Keratinocyte (primary cell): ENCODE measurements at regions not wholly inside any gene's neighbourhood (a gene's known extent, or its start where the extent isn't known, plus 50 kb on each side); places are given as distances from the start of the nearest gene placed in this dataset.

Experiments
- DNase-seq: peaks from one replicate; pipeline ENCODE4 v3.0.0-alpha.2; 2011; ENCODE audit warnings: low read depth, missing footprints, low spot score
- FAIRE-seq: peaks from 2 replicates; lab custom pipeline; 2011; peaks lifted over from hg19 to GRCh38; lab: Jason Lieb, UNC
- H2AFZ ChIP-seq: 2 replicates; pipeline ENCODE4 v1.6.0; 2012; ENCODE audit warnings: low read length, control low read depth, inconsistent platforms; ENCODE audit not compliant: control insufficient read depth
- H3K27ac ChIP-seq: 2 replicates; pipeline ENCODE4 v1.5.1; 2011; ENCODE audit warnings: low read length; ENCODE audit not compliant: control insufficient read depth, insufficient read depth
- H3K27me3 ChIP-seq: 3 replicates; pipeline ENCODE4 v1.6.0; 2011; ENCODE audit warnings: low read length; ENCODE audit not compliant: control insufficient read depth, insufficient read depth; ENCODE audit errors: extremely low read depth
- H3K36me3 ChIP-seq, 2 experiments: 2 replicates in 1 of 2; 3 replicates in 1 of 2; pipeline ENCODE4 v1.5.1; 2011; ENCODE audit warnings: low read length in 2 of 2, mild to moderate bottlenecking in 1 of 2; ENCODE audit not compliant: control insufficient read depth in 2 of 2, insufficient read depth in 2 of 2; ENCODE audit errors: extremely low read depth in 1 of 2
- H3K4me1 ChIP-seq: 3 replicates; pipeline ENCODE4 v1.5.1; 2011; ENCODE audit warnings: low read length; ENCODE audit not compliant: control insufficient read depth, insufficient read depth; ENCODE audit errors: extremely low read depth
- H3K4me2 ChIP-seq: 3 replicates; pipeline ENCODE4 v1.6.0; 2011; ENCODE audit warnings: low read depth, low read length; ENCODE audit not compliant: control insufficient read depth, insufficient read depth; ENCODE audit errors: extremely low read depth
- H3K4me3 ChIP-seq, 3 experiments: fragments of 200-600 bp in 1 of 3; sonication (generic) in 1 of 3; 2 replicates in 2 of 3; 3 replicates in 1 of 3; pipeline ENCODE4 v1.5.1; 2011 to 2016; ENCODE audit warnings: low read length in 3 of 3, mild to moderate bottlenecking in 3 of 3, control low read depth in 2 of 3, inconsistent platforms in 1 of 3, low read depth in 1 of 3, mixed read lengths in 1 of 3, mixed run types in 1 of 3, moderate library complexity in 1 of 3; ENCODE audit not compliant: control insufficient read depth in 2 of 3, insufficient read depth in 2 of 3; ENCODE audit errors: extremely low read depth in 1 of 3
- H3K79me2 ChIP-seq: 2 replicates; pipeline ENCODE4 v1.6.0; 2012; ENCODE audit warnings: low read length; ENCODE audit not compliant: control insufficient read depth, insufficient read depth
- H3K9ac ChIP-seq: 3 replicates; pipeline ENCODE4 v1.6.0; 2011; ENCODE audit warnings: low read length; ENCODE audit not compliant: control insufficient read depth, insufficient read depth; ENCODE audit errors: extremely low read depth
- H3K9me1 ChIP-seq: 3 replicates; pipeline ENCODE4 v1.6.0; 2011; ENCODE audit warnings: low read length; ENCODE audit not compliant: control insufficient read depth, insufficient read depth; ENCODE audit errors: extremely low read depth
- H3K9me3 ChIP-seq: 2 replicates; pipeline ENCODE4 v1.5.1; 2012; ENCODE audit warnings: low read depth, low read length; ENCODE audit not compliant: control insufficient read depth
- H4K20me1 ChIP-seq: 3 replicates; pipeline ENCODE4 v1.6.0; 2011; ENCODE audit warnings: low read length; ENCODE audit not compliant: control insufficient read depth, insufficient read depth; ENCODE audit errors: extremely low read depth
- EZH2 ChIP-seq: IDR thresholded peaks from one replicate; pipeline ENCODE4 v1.6.1; 2012; ENCODE audit warnings: inconsistent platforms, mild to moderate bottlenecking, low read length, moderate library complexity
- dilution Hi-C: fragments of 300-500 bp; cut with MboI; formaldehyde crosslinking; loops from one replicate; pipeline ENCODE4 v1.7.0; 2020; ENCODE audit warnings: low sequenced_read_pairs; ENCODE audit not compliant: extremely low pct_ligation_motif_present
- TF ChIP-seq, protein P1 (sequence below), 3 experiments: IDR thresholded peaks in 1 of 3; conservative IDR thresholded peaks in 1 of 3; optimal IDR thresholded peaks in 1 of 3; 2 replicates in 2 of 3; 3 replicates in 1 of 3; pipeline versions ENCODE3 to v1.5.1; 2011; ENCODE audit warnings: low read length in 3 of 3, mild to moderate bottlenecking in 3 of 3, moderate library complexity in 2 of 3, control low read depth in 1 of 3, inconsistent platforms in 1 of 3; ENCODE audit not compliant: insufficient read depth in 2 of 3; ENCODE audit errors: extremely low read depth in 1 of 3

DNA sequence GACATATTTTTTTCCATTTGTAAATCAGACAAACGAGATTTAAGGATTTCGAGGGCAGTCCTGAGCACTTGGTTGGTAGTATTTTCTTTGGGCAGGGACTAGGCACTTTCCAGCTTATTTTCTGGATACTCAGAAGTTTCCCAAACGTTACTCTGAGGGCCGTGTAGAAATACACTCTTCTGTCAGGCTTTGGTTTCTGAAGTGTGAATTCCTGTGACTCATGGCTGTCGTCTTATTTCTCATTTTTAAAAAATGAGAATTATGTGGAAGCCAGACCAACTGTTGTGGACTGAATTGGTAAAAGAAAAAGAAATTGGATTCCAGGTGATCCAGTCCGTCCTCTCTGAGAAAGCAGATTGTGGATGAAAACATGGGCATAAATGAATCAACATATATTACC is 658.6 kb upstream of the FANCL start:
- no peak overlapping the region for H3K4me2 ChIP-seq
- no peaks in the 10 kb centered on the region for H3K36me3 ChIP-seq
- no peaks in the 10 kb centered on the region for H3K9me3 ChIP-seq
- H3K9ac ChIP-seq = no peak overlapping the region
- no peaks in the 10 kb centered on the region for H4K20me1 ChIP-seq
- TF ChIP-seq, protein P1, sequence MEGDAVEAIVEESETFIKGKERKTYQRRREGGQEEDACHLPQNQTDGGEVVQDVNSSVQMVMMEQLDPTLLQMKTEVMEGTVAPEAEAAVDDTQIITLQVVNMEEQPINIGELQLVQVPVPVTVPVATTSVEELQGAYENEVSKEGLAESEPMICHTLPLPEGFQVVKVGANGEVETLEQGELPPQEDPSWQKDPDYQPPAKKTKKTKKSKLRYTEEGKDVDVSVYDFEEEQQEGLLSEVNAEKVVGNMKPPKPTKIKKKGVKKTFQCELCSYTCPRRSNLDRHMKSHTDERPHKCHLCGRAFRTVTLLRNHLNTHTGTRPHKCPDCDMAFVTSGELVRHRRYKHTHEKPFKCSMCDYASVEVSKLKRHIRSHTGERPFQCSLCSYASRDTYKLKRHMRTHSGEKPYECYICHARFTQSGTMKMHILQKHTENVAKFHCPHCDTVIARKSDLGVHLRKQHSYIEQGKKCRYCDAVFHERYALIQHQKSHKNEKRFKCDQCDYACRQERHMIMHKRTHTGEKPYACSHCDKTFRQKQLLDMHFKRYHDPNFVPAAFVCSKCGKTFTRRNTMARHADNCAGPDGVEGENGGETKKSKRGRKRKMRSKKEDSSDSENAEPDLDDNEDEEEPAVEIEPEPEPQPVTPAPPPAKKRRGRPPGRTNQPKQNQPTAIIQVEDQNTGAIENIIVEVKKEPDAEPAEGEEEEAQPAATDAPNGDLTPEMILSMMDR (optimal IDR thresholded peaks at IDR 0.05 in 1 of 3, IDR thresholded peaks at IDR 0.05 in 1 of 3, conservative IDR thresholded peaks at IDR 0.05 in 1 of 3; ENCODE audit: extremely low read depth in 1 of 3, insufficient read depth in 2 of 3, low read length in 3 of 3) = no peak
- TF ChIP-seq EZH2 = no peak
- H3K27ac ChIP-seq = no peak overlapping the region
- dilution Hi-C loops = no loop called here
- DNase-seq = no peak
- no peaks in the 10 kb centered on the region for H3K27me3 ChIP-seq
- no peak overlapping the region for H3K4me3 ChIP-seq
- no peaks in the 10 kb centered on the region for H3K79me2 ChIP-seq
- no peak for FAIRE-seq
- no peaks in the 10 kb centered on the region for H3K9me1 ChIP-seq
- H2AFZ ChIP-seq = no peak overlapping the region
- H3K4me1 ChIP-seq = no peaks in the 10 kb centered on the region

DNA sequence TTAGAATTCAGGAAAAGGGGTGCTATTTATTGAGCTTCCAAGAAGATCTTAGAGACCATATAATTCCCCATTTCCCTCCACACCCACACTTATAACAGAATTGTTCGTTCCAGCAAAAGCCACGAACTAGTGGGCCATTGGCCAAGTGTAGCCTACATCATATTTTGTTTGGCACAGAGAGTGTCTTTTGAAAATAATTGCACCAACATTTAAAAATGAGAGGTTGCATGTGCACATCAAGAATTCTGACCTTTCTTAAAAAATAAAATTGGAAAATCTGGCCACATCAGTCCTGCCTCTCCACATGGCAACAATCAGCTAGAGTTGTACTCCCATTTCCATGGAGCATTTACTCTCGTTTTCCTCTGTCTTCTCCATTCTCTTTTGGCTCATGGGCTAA is 655.5 kb upstream of the FANCL start:
- Histone ChIP-seq H3K36me3 (no peaks in the 10 kb centered on the region), H3K27ac (no peak overlapping the region), H3K9me1 (no peaks in the 10 kb centered on the region), H3K9ac (no peak overlapping the region), H3K4me1 (no peaks in the 10 kb centered on the region), H4K20me1 (no peaks in the 10 kb centered on the region), H2AFZ (no peak overlapping the region), H3K9me3 (no peaks in the 10 kb centered on the region), H3K79me2 (no peaks in the 10 kb centered on the region), H3K27me3 (no peaks in the 10 kb centered on the region), H3K4me2 (no peak overlapping the region), H3K4me3 (no peak overlapping the region)
- no peak for FAIRE-seq
- no peak for TF ChIP-seq EZH2
- TF ChIP-seq, protein P1 (optimal IDR thresholded peaks at IDR 0.05 in 1 of 3, IDR thresholded peaks at IDR 0.05 in 1 of 3, conservative IDR thresholded peaks at IDR 0.05 in 1 of 3; ENCODE audit: extremely low read depth in 1 of 3, insufficient read depth in 2 of 3, low read length in 3 of 3) = no peak
- no peak for DNase-seq
- dilution Hi-C loops = no loop called here
